Neural progenitor cell (in vitro differentiated cells): ENCODE measurements at regions not wholly inside any gene's neighbourhood (a gene's known extent, or its start where the extent isn't known, plus 50 kb on each side); places are given as distances from the start of the nearest gene placed in this dataset.

Experiments used
- DNase-seq: peaks from one replicate; pipeline ENCODE4 v3.0.0-alpha.2; 2016; ENCODE audit warnings: low spot score
- H2AFZ ChIP-seq: fragments of 200-600 bp; sonication (generic); replicated peaks from 2 replicates; pipeline ENCODE4 v1.6.1; 2016; ENCODE audit warnings: antibody characterized with exemption
- H3F3A ChIP-seq: fragments of 200-600 bp; sonication (generic); 2 replicates; pipeline ENCODE4 v1.6.1; 2016; ENCODE audit warnings: antibody characterized with exemption, low read depth
- H3K27ac ChIP-seq: fragments of 200-600 bp; sonication (generic); 2 replicates; pipeline ENCODE4 v1.5.1; 2016; ENCODE audit warnings: mild to moderate bottlenecking
- H3K27me3 ChIP-seq: fragments of 200-600 bp; sonication (generic); 2 replicates; pipeline ENCODE4 v1.6.1; 2016; ENCODE audit warnings: mild to moderate bottlenecking, moderate library complexity
- H3K36me3 ChIP-seq: fragments of 200-600 bp; sonication (generic); 2 replicates; pipeline ENCODE4 v1.5.1; 2016
- H3K4me1 ChIP-seq: fragments of 200-600 bp; sonication (generic); 2 replicates; pipeline ENCODE4 v1.6.1; 2016; ENCODE audit warnings: mixed run types
- H3K4me2 ChIP-seq: fragments of 200-600 bp; sonication (generic); 2 replicates; pipeline ENCODE4 v1.6.1; 2016
- H3K4me3 ChIP-seq: fragments of 200-600 bp; sonication (generic); 2 replicates; pipeline ENCODE4 v1.5.1; 2016
- H3K79me2 ChIP-seq: fragments of 200-600 bp; sonication (generic); 2 replicates; pipeline ENCODE4 v1.6.1; 2016; ENCODE audit warnings: low read depth
- H3K9ac ChIP-seq: fragments of 200-600 bp; sonication (generic); 2 replicates; pipeline ENCODE4 v1.6.1; 2016
- H3K9me3 ChIP-seq: fragments of 200-600 bp; sonication (generic); 2 replicates; pipeline ENCODE4 v1.5.1; 2016; ENCODE audit warnings: low read depth
- H4K20me1 ChIP-seq: fragments of 200-600 bp; sonication (generic); 2 replicates; pipeline ENCODE4 v1.6.1; 2016; ENCODE audit warnings: low read depth
- H3K27ac Mint-ChIP-seq: 3 replicates; pipeline ENCODE4 v1.8.0; 2021; ENCODE audit warnings: mixed read lengths
- H3K27me3 Mint-ChIP-seq: 2 replicates; pipeline ENCODE4 v1.8.0; 2022; ENCODE audit warnings: low read depth, mild to moderate bottlenecking, inconsistent platforms, moderate library complexity, mixed read lengths; ENCODE audit not compliant: insufficient read depth
- H3K36me3 Mint-ChIP-seq: 3 replicates; pipeline ENCODE4 v1.8.0; 2021; ENCODE audit warnings: mixed read lengths
- H3K4me1 Mint-ChIP-seq: 3 replicates; pipeline ENCODE4 v1.8.0; 2021; ENCODE audit warnings: mixed read lengths
- H3K4me3 Mint-ChIP-seq: 3 replicates; pipeline ENCODE4 v1.8.0; 2021; ENCODE audit warnings: mild to moderate bottlenecking, moderate library complexity, mixed read lengths
- H3K9me3 Mint-ChIP-seq: 3 replicates; pipeline ENCODE4 v1.8.0; 2020; ENCODE audit warnings: mixed read lengths
- EZH2 ChIP-seq: fragments of 200-600 bp; sonication (generic); IDR thresholded peaks from 2 replicates; pipeline ENCODE4 v1.6.1; 2017; ENCODE audit warnings: antibody characterized with exemption, mild to moderate bottlenecking, moderate library complexity
- EZH2phosphoT487 ChIP-seq: fragments of 200-600 bp; sonication (generic); IDR thresholded peaks from 2 replicates; pipeline ENCODE4 v1.6.1; 2017; ENCODE audit warnings: antibody characterized with exemption
- TF ChIP-seq, protein P1 (sequence below): fragments of 200-600 bp; sonication (generic); IDR thresholded peaks from 2 replicates; pipeline ENCODE4 v1.5.1; 2017; ENCODE audit warnings: antibody characterized with exemption, mild to moderate bottlenecking

DNA sequence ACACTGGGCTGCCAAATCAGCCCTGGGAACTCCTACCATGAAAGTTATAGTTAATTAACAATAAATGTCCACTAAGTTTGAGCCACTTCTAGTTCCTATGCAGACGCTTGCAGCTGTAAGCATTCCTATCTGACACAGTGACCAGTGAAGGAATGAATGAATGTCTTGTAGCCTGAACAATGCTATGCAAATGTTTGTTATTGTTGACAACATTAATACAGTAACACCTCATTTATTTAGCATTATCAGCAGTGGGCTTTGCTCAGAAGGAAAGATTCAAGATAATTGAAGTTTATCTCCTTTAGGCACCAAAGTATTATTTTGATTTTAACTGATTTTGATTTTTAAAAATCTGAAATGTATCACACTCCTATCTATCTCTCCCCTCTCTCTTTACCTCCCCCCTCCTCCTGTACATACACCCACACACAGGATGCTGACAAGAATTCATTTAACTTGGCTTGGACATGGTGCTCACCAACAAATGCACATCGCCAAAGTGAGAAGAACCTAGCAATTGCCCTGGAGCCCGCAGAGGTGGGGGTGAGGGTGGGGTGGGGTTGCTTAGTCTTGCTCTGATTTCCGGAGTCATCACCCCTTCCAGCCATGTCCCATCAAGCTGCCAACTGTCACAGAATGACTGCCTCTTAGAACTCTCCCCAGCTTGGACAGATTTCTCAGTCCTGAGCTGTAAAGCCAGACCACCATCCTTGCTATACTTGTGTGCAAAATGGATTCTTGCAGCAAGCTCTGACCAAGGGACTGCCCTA, 215.3 kb upstream of the CSF3R start:
- Histone ChIP-seq H3K4me3 (no peak overlapping the region), H3K4me2 (no peak overlapping the region), H3K79me2 (no peaks in the 10 kb centered on the region), H4K20me1 (no peaks in the 10 kb centered on the region), H2AFZ (no peak overlapping the region), H3F3A (peaks cover 18% of the 10 kb centered on the region), H3K36me3 (no peaks in the 10 kb centered on the region), H3K27ac (no peak overlapping the region), H3K9ac (no peak overlapping the region), H3K9me3 (no peaks in the 10 kb centered on the region), H3K4me1 (peaks cover 15% of the 10 kb centered on the region), H3K27me3 (no peaks in the 10 kb centered on the region)
- DNase-seq = no peak
- no peak for TF ChIP-seq EZH2phosphoT487
- TF ChIP-seq, protein P1, sequence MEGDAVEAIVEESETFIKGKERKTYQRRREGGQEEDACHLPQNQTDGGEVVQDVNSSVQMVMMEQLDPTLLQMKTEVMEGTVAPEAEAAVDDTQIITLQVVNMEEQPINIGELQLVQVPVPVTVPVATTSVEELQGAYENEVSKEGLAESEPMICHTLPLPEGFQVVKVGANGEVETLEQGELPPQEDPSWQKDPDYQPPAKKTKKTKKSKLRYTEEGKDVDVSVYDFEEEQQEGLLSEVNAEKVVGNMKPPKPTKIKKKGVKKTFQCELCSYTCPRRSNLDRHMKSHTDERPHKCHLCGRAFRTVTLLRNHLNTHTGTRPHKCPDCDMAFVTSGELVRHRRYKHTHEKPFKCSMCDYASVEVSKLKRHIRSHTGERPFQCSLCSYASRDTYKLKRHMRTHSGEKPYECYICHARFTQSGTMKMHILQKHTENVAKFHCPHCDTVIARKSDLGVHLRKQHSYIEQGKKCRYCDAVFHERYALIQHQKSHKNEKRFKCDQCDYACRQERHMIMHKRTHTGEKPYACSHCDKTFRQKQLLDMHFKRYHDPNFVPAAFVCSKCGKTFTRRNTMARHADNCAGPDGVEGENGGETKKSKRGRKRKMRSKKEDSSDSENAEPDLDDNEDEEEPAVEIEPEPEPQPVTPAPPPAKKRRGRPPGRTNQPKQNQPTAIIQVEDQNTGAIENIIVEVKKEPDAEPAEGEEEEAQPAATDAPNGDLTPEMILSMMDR = no peak
- Mint-ChIP-seq H3K27me3 (peaks cover 4% of the 10 kb centered on the region), H3K36me3 (no peaks in the 10 kb centered on the region), H3K4me3 (no peak overlapping the region), H3K27ac (no peak overlapping the region), H3K9me3 (no peaks in the 10 kb centered on the region), H3K4me1 (no peaks in the 10 kb centered on the region)

DNA sequence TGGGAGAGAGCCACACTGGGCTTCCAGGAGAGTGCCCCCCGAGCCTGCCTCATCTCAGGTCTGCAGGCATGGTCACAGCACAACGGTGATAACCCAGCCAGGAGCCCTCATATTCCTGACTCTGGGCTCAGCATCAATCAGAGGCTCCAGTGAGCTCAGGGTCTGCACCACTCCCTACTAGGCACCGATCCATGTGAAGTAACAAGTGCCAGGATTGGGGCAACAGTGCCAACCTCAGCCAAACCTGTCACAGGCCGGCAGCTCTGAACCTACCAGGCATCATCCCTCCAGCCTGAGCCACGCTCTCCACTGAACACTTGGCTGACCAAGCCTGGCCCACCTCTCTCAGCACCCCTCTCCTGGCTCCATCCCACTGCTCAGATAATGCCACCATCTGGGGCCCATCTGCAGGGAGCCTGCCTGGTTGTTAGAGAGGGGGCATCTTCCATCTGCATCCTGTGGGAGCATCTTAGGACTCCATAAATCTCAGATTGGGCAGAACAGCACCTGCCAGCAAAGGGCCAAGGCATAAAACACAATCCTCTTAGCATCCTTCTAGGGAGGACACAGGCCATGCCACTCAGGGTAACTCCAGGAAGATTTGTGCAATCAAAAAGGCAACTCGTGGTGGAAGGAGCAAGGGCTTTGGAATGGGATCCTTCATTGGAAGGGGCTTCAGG, 213.7 kb upstream of the CSF3R start:
- Histone ChIP-seq H2AFZ (no peak overlapping the region), H3K27ac (no peak overlapping the region), H3K4me1 (peaks cover 14% of the 10 kb centered on the region), H3K79me2 (no peaks in the 10 kb centered on the region), H3K9me3 (no peaks in the 10 kb centered on the region), H4K20me1 (no peaks in the 10 kb centered on the region), H3K27me3 (no peaks in the 10 kb centered on the region), H3F3A (peaks cover 18% of the 10 kb centered on the region), H3K9ac (no peak overlapping the region), H3K4me3 (no peak overlapping the region), H3K36me3 (no peaks in the 10 kb centered on the region), H3K4me2 (no peak overlapping the region)
- Mint-ChIP-seq H3K4me3 (no peak overlapping the region), H3K36me3 (no peaks in the 10 kb centered on the region), H3K27me3 (peaks cover 4% of the 10 kb centered on the region), H3K4me1 (no peaks in the 10 kb centered on the region), H3K9me3 (no peaks in the 10 kb centered on the region), H3K27ac (no peak overlapping the region)
- no peak for DNase-seq
- TF ChIP-seq EZH2 = no peak
- TF ChIP-seq, protein P1 = no peak
- no peak for TF ChIP-seq EZH2phosphoT487

DNA sequence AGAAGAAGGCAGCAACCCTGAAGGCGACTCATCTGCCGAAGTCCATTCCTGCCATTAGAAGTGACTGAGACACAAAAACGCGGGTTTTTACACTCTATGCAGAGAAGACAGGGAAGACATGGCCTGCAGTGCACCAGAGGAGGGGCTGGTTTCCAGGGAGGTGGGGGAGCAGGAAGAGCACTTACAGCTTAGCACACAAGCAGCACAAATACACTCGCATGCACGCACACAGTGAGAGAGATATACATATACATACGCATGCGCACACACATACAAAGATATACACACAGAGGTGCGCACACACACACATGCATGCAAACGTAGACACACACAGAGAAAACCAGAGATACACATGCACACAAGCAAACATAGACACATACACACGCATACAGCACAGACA, 210.9 kb upstream of the CSF3R start:
- Histone ChIP-seq H3K27me3 (no peaks in the 10 kb centered on the region), H3K36me3 (no peaks in the 10 kb centered on the region), H3K4me3 (no peak overlapping the region), H3K79me2 (no peaks in the 10 kb centered on the region), H2AFZ (no peak overlapping the region), H3F3A (peaks cover 3% of the 10 kb centered on the region), H4K20me1 (no peaks in the 10 kb centered on the region), H3K9ac (no peak overlapping the region), H3K4me1 (peaks cover under 1% of the 10 kb centered on the region), H3K27ac (no peak overlapping the region), H3K9me3 (no peaks in the 10 kb centered on the region), H3K4me2 (no peak overlapping the region)
- Mint-ChIP-seq H3K4me3 (no peak overlapping the region), H3K36me3 (no peaks in the 10 kb centered on the region), H3K27me3 (peaks cover 2% of the 10 kb centered on the region), H3K27ac (no peak overlapping the region), H3K4me1 (no peaks in the 10 kb centered on the region), H3K9me3 (no peaks in the 10 kb centered on the region)
- DNase-seq = no peak
- TF ChIP-seq, protein P1 = no peak
- TF ChIP-seq EZH2 = no peak
- TF ChIP-seq EZH2phosphoT487 = no peak
